ENCODE measurements at regions not wholly inside any gene's neighbourhood (a gene's known extent, or its start where the extent isn't known, plus 50 kb on each side); places are given as distances from the start of the nearest gene placed in this dataset.

- TF ChIP-seq, protein P1, sequence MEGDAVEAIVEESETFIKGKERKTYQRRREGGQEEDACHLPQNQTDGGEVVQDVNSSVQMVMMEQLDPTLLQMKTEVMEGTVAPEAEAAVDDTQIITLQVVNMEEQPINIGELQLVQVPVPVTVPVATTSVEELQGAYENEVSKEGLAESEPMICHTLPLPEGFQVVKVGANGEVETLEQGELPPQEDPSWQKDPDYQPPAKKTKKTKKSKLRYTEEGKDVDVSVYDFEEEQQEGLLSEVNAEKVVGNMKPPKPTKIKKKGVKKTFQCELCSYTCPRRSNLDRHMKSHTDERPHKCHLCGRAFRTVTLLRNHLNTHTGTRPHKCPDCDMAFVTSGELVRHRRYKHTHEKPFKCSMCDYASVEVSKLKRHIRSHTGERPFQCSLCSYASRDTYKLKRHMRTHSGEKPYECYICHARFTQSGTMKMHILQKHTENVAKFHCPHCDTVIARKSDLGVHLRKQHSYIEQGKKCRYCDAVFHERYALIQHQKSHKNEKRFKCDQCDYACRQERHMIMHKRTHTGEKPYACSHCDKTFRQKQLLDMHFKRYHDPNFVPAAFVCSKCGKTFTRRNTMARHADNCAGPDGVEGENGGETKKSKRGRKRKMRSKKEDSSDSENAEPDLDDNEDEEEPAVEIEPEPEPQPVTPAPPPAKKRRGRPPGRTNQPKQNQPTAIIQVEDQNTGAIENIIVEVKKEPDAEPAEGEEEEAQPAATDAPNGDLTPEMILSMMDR (IDR thresholded peaks at IDR 0.05), result no peak
Observed at GRCh38 chr13:47726394-47726793, 274.7 kb downstream of the SUCLA2 start.

- TF ChIP-seq, protein P1 (IDR thresholded peaks at IDR 0.05), result no peak
Observed at GRCh38 chr13:47723898-47724297, 277.2 kb downstream of the SUCLA2 start.

GRCh38 chr13:47719164-47719563, 281.9 kb downstream of the SUCLA2 start:
- TF ChIP-seq, protein P1 (IDR thresholded peaks at IDR 0.05), result no peak

- TF ChIP-seq, protein P1 (IDR thresholded peaks at IDR 0.05), result no peak
Observed at GRCh38 chr13:47718556-47718955, 282.5 kb downstream of the SUCLA2 start.

DNA sequence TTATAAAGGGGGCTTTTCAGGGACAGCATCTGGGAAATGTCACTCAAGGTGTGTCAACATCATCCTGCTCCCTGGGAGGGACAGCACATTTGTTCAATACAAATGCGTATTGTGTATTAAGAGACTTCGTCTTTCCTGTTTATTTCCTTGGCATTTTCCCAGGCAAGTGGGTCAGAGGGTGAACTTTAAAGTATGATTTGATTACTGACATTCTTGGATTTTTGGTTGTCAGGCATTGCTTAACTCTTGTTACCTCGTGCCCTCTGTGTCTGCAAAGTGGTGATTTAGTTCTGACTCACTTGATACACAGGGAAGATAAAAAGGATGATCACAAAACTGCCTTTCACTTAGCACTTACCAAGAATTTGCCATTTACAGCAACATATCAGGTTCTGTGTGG, 292.7 kb downstream of the SUCLA2 start:
- TF ChIP-seq, protein P1 (IDR thresholded peaks at IDR 0.05), result no peak

DNA sequence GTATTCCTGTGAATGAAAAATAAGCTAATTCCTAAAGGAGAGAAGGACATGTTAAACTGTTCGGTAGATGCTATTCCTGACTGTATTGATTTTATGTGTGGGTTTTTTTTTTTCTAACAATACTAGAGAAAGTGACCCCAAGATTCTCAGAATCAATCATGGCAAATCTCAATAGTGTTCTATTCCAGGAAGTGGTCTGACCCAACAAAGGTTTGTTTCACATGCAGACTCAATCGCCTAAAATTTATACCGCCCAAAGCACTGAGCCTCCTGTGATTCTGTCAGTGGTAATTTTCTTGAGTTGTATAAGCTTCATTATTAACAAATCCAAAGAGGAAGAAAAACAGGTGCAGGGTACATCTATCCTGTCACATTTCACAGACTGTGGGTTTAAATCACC, 293.7 kb downstream of the SUCLA2 start:
- TF ChIP-seq, protein P1 (IDR thresholded peaks at IDR 0.05), result no peak

DNA sequence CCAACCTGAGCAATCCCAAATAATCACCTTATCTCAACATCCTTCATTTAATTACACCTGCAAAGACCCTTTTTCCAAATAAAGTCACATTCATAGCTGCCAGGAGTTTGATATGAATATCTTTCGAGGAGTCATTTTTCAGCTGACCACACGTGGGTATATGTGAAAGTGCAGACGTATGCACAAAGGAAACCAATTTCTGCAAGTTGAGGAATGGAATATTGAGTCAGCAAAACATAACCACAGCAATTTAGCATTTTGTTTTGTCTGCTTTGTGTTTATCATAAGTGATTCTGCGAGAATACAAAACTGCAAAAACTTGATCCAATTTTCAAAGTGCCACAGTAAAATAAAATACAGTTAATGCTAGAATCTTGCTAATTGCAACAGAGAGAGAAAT, 295.9 kb downstream of the SUCLA2 start:
- TF ChIP-seq, protein P1 (IDR thresholded peaks at IDR 0.05), result no peak

- TF ChIP-seq, protein P1 (IDR thresholded peaks at IDR 0.05), result no peak
Observed at GRCh38 chr13:47696674-47697073, 304.4 kb downstream of the SUCLA2 start.
